HEK293 (cell line): ENCODE measurements at regions not wholly inside any gene's neighbourhood (a gene's known extent, or its start where the extent isn't known, plus 50 kb on each side); places are given as distances from the start of the nearest gene placed in this dataset.

Experiments used
- KLF16 ChIP-seq: fragments of 450-650 bp; formaldehyde crosslinking; IDR thresholded peaks from 2 replicates; pipeline ENCODE4 v1.5.1; 2017; ENCODE audit warnings: missing biosample characterization, missing genetic modification characterization
- RBAK ChIP-seq: fragments of 450-650 bp; formaldehyde crosslinking; IDR thresholded peaks from 2 replicates; pipeline ENCODE4 v1.5.1; 2016; ENCODE audit warnings: missing biosample characterization, missing genetic modification characterization
- ZBTB8A ChIP-seq: fragments of 450-650 bp; formaldehyde crosslinking; IDR thresholded peaks from 2 replicates; pipeline ENCODE4 v1.5.1; 2016; ENCODE audit warnings: missing biosample characterization, missing genetic modification characterization
- ZNF155 ChIP-seq: fragments of 450-650 bp; formaldehyde crosslinking; IDR thresholded peaks from 2 replicates; pipeline ENCODE4 v1.5.1; 2016; ENCODE audit warnings: missing biosample characterization, missing genetic modification characterization
- ZNF2 ChIP-seq: fragments of 450-650 bp; formaldehyde crosslinking; IDR thresholded peaks from 2 replicates; pipeline ENCODE4 v1.5.1; 2016; ENCODE audit warnings: missing biosample characterization, missing genetic modification characterization
- ZNF292 ChIP-seq: fragments of 450-650 bp; formaldehyde crosslinking; IDR thresholded peaks from 2 replicates; pipeline ENCODE4 v1.5.1; 2016; ENCODE audit warnings: low read depth, missing biosample characterization, missing genetic modification characterization, borderline replicate concordance
- ZNF510 ChIP-seq: fragments of 450-650 bp; formaldehyde crosslinking; IDR thresholded peaks from 2 replicates; pipeline ENCODE4 v1.5.1; 2018; ENCODE audit warnings: mild to moderate bottlenecking, missing genetic modification characterization, missing biosample characterization; ENCODE audit not compliant: insufficient replicate concordance
- ZNF521 ChIP-seq: fragments of 450-650 bp; formaldehyde crosslinking; IDR thresholded peaks from 2 replicates; pipeline ENCODE4 v1.5.1; 2017; ENCODE audit warnings: missing biosample characterization, mild to moderate bottlenecking, missing genetic modification characterization
- ZNF544 ChIP-seq: fragments of 450-650 bp; formaldehyde crosslinking; IDR thresholded peaks from 2 replicates; pipeline ENCODE4 v1.5.0; 2017; ENCODE audit warnings: missing biosample characterization, missing genetic modification characterization
- TF ChIP-seq, protein P1 (sequence below): fragments of 450-650 bp; formaldehyde crosslinking; IDR thresholded peaks from 2 replicates; pipeline ENCODE4 v1.5.1; 2016; ENCODE audit warnings: missing biosample characterization, missing genetic modification characterization
- TF ChIP-seq, protein P2 (sequence below): fragments of 450-650 bp; formaldehyde crosslinking; IDR thresholded peaks from 2 replicates; pipeline ENCODE4 v1.5.1; 2016; ENCODE audit warnings: missing biosample characterization, missing genetic modification characterization
- TF ChIP-seq, protein P3 (sequence below): fragments of 450-650 bp; formaldehyde crosslinking; IDR thresholded peaks from 2 replicates; pipeline ENCODE4 v1.5.1; 2016; ENCODE audit warnings: missing biosample characterization, missing genetic modification characterization
- TF ChIP-seq, protein P4 (sequence below): fragments of 450-650 bp; formaldehyde crosslinking; IDR thresholded peaks from 2 replicates; pipeline ENCODE4 v1.5.1; 2016; ENCODE audit warnings: missing biosample characterization, missing genetic modification characterization

DNA sequence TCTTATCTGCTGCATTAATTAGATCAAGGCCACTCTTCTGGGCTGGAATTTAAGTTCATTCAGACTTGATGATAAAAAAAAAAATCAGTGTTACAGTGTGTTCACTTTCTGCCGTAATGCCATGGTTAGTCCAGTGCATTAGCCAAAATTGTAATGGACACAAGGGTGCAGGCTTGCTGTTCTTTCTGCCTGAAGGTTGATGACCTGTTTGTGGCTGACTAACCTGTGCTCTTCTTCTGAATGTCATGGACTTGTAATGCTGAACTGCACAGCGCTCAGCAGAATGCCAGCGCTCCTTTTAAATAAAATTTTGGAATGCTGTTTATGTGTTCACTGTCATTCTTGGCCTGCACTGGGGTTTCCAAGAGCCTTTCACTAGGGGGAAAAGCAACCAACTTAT lies 323.2 kb downstream of the ZNF248 start:
- TF ChIP-seq ZNF510 (tag by site-specific recombination) (no peak), ZNF155 (tag by site-specific recombination) (no peak), RBAK (tag by site-specific recombination) (no peak), ZBTB8A (tag by site-specific recombination) (no peak), ZNF544 (no peak), KLF16 (tag by site-specific recombination) (no peak), ZNF2 (tag by site-specific recombination) (no peak), ZNF292 (tag by site-specific recombination) (no peak), ZNF521 (tag by site-specific recombination) (no peak)
- TF ChIP-seq, protein P1, sequence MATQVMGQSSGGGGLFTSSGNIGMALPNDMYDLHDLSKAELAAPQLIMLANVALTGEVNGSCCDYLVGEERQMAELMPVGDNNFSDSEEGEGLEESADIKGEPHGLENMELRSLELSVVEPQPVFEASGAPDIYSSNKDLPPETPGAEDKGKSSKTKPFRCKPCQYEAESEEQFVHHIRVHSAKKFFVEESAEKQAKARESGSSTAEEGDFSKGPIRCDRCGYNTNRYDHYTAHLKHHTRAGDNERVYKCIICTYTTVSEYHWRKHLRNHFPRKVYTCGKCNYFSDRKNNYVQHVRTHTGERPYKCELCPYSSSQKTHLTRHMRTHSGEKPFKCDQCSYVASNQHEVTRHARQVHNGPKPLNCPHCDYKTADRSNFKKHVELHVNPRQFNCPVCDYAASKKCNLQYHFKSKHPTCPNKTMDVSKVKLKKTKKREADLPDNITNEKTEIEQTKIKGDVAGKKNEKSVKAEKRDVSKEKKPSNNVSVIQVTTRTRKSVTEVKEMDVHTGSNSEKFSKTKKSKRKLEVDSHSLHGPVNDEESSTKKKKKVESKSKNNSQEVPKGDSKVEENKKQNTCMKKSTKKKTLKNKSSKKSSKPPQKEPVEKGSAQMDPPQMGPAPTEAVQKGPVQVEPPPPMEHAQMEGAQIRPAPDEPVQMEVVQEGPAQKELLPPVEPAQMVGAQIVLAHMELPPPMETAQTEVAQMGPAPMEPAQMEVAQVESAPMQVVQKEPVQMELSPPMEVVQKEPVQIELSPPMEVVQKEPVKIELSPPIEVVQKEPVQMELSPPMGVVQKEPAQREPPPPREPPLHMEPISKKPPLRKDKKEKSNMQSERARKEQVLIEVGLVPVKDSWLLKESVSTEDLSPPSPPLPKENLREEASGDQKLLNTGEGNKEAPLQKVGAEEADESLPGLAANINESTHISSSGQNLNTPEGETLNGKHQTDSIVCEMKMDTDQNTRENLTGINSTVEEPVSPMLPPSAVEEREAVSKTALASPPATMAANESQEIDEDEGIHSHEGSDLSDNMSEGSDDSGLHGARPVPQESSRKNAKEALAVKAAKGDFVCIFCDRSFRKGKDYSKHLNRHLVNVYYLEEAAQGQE (tag by site-specific recombination): no peak
- TF ChIP-seq, protein P2, sequence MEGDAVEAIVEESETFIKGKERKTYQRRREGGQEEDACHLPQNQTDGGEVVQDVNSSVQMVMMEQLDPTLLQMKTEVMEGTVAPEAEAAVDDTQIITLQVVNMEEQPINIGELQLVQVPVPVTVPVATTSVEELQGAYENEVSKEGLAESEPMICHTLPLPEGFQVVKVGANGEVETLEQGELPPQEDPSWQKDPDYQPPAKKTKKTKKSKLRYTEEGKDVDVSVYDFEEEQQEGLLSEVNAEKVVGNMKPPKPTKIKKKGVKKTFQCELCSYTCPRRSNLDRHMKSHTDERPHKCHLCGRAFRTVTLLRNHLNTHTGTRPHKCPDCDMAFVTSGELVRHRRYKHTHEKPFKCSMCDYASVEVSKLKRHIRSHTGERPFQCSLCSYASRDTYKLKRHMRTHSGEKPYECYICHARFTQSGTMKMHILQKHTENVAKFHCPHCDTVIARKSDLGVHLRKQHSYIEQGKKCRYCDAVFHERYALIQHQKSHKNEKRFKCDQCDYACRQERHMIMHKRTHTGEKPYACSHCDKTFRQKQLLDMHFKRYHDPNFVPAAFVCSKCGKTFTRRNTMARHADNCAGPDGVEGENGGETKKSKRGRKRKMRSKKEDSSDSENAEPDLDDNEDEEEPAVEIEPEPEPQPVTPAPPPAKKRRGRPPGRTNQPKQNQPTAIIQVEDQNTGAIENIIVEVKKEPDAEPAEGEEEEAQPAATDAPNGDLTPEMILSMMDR (tag by site-specific recombination): no peak
- TF ChIP-seq, protein P3, sequence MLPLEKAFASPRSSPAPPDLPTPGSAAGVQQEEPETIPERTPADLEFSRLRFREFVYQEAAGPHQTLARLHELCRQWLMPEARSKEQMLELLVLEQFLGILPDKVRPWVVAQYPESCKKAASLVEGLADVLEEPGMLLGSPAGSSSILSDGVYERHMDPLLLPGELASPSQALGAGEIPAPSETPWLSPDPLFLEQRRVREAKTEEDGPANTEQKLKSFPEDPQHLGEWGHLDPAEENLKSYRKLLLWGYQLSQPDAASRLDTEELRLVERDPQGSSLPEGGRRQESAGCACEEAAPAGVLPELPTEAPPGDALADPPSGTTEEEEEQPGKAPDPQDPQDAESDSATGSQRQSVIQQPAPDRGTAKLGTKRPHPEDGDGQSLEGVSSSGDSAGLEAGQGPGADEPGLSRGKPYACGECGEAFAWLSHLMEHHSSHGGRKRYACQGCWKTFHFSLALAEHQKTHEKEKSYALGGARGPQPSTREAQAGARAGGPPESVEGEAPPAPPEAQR (tag by site-specific recombination): no peak
- TF ChIP-seq, protein P4, sequence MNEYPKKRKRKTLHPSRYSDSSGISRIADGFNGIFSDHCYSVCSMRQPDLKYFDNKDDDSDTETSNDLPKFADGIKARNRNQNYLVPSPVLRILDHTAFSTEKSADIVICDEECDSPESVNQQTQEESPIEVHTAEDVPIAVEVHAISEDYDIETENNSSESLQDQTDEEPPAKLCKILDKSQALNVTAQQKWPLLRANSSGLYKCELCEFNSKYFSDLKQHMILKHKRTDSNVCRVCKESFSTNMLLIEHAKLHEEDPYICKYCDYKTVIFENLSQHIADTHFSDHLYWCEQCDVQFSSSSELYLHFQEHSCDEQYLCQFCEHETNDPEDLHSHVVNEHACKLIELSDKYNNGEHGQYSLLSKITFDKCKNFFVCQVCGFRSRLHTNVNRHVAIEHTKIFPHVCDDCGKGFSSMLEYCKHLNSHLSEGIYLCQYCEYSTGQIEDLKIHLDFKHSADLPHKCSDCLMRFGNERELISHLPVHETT (tag by site-specific recombination): no peak
